Hindlimb muscle (tissue), 1 donor: ENCODE measurements at regions not wholly inside any gene's neighbourhood (a gene's known extent, or its start where the extent isn't known, plus 50 kb on each side); places are given as distances from the start of the nearest gene placed in this dataset.
A peak's percentile ranks its signal among the peaks of the same experiment; 100 is the strongest.

ENCODE experiments used
- DNase-seq: peaks from one replicate; pipeline ENCODE4 v3.0.0-alpha.2; 2013

- no peak for DNase-seq
These were observed 180.9 kb downstream of the KCNRG start for GRCh38 chr13:50196118-50196517.

- DNase-seq: no peak
These were observed 182.5 kb downstream of the KCNRG start for GRCh38 chr13:50197705-50198104.

- no peak for DNase-seq
These were observed 183.3 kb downstream of the KCNRG start for GRCh38 chr13:50198508-50198907.

- no peak for DNase-seq
These were observed 185.3 kb downstream of the KCNRG start for GRCh38 chr13:50200569-50200968.

- no peak for DNase-seq
These were observed 185.7 kb downstream of the KCNRG start for GRCh38 chr13:50200988-50201387.

GRCh38 chr13:50202485-50202884 is 187.2 kb downstream of the KCNRG start:
- no peak for DNase-seq

- peak; percentile 20 for DNase-seq
These were observed 188.2 kb downstream of the KCNRG start for GRCh38 chr13:50203256-50203941.

GRCh38 chr13:50205581-50205980 is 190.3 kb downstream of the KCNRG start:
- DNase-seq: no peak

GRCh38 chr13:50208826-50209335 is 193.6 kb downstream of the KCNRG start:
- DNase-seq: peak; percentile 45

GRCh38 chr13:50209631-50210030 is 194.4 kb downstream of the KCNRG start:
- no peak for DNase-seq

- no peak for DNase-seq
These were observed 198.3 kb downstream of the KCNRG start for GRCh38 chr13:50213526-50213925.

- DNase-seq: no peak
These were observed 199.3 kb downstream of the KCNRG start for GRCh38 chr13:50214514-50214913.

- DNase-seq: no peak
These were observed 200.2 kb downstream of the KCNRG start for GRCh38 chr13:50215399-50215798.

- no peak for DNase-seq
These were observed 204.5 kb downstream of the KCNRG start for GRCh38 chr13:50219743-50220142.

GRCh38 chr13:50220938-50221337 is 205.7 kb downstream of the KCNRG start:
- DNase-seq: no peak

- peak; percentile 69 for DNase-seq
These were observed 207.5 kb downstream of the KCNRG start for GRCh38 chr13:50222569-50223332.

- DNase-seq: no peak
These were observed 209.3 kb downstream of the KCNRG start for GRCh38 chr13:50224534-50224933.

GRCh38 chr13:50225193-50226155 is 210.2 kb downstream of the KCNRG start:
- DNase-seq: no peak

- peak; percentile 63 for DNase-seq
These were observed 211.4 kb downstream of the KCNRG start for GRCh38 chr13:50226515-50227155.

- no peak for DNase-seq
These were observed 212.1 kb downstream of the KCNRG start for GRCh38 chr13:50227361-50227760.

GRCh38 chr13:50228527-50228926 is 213.3 kb downstream of the KCNRG start:
- no peak for DNase-seq

- DNase-seq: no peak
These were observed 214.9 kb downstream of the KCNRG start for GRCh38 chr13:50229960-50230661.
